Bronchial epithelial cell (primary cell): ENCODE measurements at regions not wholly inside any gene's neighbourhood (a gene's known extent, or its start where the extent isn't known, plus 50 kb on each side); places are given as distances from the start of the nearest gene placed in this dataset.
"Not testable (repeated sequence)": the region's sequence is repeated elsewhere in the genome, so short reads cannot be mapped to it uniquely, and the experiment has no call there.

Experiments used
- DNase-seq: peaks from one replicate; pipeline ENCODE4 v3.0.0-alpha.2; 2010; ENCODE audit warnings: low read depth
- FAIRE-seq: peaks from 2 replicates; lab custom pipeline; 2011; peaks lifted over from hg19 to GRCh38; lab: Jason Lieb, UNC
- H3K27me3 ChIP-seq: 2 replicates; pipeline ENCODE4 v1.5.1; 2011; ENCODE audit warnings: low read length; ENCODE audit not compliant: control insufficient read depth, insufficient read depth
- H3K36me3 ChIP-seq: 2 replicates; pipeline ENCODE4 v1.5.1; 2011; ENCODE audit warnings: low read length; ENCODE audit not compliant: control insufficient read depth, insufficient read depth
- H3K4me3 ChIP-seq: 2 replicates; pipeline ENCODE4 v1.5.1; 2011; ENCODE audit warnings: mild to moderate bottlenecking, low read depth, low read length, control low read depth
- TF ChIP-seq, protein P1 (sequence below): IDR thresholded peaks from 2 replicates; pipeline ENCODE4 v1.5.1; 2011; ENCODE audit warnings: mild to moderate bottlenecking, moderate library complexity, low read length, control low read depth, inconsistent platforms; ENCODE audit not compliant: insufficient read depth, severe bottlenecking

DNA sequence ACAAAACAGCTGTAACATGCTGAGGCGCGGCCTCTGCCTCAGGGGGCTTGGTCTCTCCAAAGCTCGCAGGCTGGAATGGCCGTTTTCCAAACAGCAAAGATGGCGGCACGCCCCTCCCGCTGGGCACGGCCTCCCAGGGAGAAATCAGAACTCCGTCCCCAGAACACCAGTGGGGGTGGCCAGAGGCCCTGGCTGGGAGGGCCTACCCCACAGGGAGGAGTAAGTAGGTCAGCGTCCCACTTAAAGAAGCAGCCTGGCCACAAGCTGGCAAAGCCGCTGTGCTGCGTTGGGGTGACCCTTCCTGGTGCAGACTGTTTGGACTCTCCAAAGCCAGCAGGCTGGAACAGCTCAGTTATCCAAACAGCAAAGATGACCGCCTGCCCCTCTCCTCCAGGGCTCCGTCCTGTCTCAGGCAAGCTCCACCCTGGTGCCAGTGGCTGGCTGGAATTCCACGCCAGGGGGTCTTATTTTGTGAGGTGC is 862.8 kb downstream of the TRIML1 start:
- TF ChIP-seq, protein P1, sequence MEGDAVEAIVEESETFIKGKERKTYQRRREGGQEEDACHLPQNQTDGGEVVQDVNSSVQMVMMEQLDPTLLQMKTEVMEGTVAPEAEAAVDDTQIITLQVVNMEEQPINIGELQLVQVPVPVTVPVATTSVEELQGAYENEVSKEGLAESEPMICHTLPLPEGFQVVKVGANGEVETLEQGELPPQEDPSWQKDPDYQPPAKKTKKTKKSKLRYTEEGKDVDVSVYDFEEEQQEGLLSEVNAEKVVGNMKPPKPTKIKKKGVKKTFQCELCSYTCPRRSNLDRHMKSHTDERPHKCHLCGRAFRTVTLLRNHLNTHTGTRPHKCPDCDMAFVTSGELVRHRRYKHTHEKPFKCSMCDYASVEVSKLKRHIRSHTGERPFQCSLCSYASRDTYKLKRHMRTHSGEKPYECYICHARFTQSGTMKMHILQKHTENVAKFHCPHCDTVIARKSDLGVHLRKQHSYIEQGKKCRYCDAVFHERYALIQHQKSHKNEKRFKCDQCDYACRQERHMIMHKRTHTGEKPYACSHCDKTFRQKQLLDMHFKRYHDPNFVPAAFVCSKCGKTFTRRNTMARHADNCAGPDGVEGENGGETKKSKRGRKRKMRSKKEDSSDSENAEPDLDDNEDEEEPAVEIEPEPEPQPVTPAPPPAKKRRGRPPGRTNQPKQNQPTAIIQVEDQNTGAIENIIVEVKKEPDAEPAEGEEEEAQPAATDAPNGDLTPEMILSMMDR = no peak
- FAIRE-seq = no peak
- DNase-seq = no peak
- H3K4me3 ChIP-seq = no peak overlapping the region
- peaks cover 2% of the 10 kb centered on the region for H3K27me3 ChIP-seq
- H3K36me3 ChIP-seq = no peaks in the 10 kb centered on the region

DNA sequence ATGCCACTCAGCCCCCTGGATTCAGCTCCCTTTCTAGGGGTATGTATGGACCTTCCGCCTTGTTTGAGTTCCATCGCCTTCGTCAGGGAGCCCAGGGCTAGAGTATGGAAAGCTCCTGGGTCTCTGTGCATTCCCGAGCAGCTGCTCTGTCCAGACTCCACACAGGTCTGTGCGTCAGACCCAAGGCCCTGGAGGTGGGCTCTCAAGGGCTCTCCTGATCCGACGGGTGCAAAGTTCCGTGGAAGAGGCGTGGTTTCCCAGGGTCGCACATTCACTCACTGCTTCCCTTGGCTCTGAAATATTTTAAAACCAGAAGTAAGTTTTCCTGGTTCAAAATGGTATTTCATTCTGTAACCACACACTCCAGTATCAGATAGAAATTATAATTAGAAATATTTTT is 863.2 kb downstream of the TRIML1 start:
- H3K4me3 ChIP-seq = no peak overlapping the region
- H3K36me3 ChIP-seq = no peaks in the 10 kb centered on the region
- FAIRE-seq (no peak), DNase-seq (no peak)
- peaks cover 2% of the 10 kb centered on the region for H3K27me3 ChIP-seq
- TF ChIP-seq, protein P1 = no peak

DNA sequence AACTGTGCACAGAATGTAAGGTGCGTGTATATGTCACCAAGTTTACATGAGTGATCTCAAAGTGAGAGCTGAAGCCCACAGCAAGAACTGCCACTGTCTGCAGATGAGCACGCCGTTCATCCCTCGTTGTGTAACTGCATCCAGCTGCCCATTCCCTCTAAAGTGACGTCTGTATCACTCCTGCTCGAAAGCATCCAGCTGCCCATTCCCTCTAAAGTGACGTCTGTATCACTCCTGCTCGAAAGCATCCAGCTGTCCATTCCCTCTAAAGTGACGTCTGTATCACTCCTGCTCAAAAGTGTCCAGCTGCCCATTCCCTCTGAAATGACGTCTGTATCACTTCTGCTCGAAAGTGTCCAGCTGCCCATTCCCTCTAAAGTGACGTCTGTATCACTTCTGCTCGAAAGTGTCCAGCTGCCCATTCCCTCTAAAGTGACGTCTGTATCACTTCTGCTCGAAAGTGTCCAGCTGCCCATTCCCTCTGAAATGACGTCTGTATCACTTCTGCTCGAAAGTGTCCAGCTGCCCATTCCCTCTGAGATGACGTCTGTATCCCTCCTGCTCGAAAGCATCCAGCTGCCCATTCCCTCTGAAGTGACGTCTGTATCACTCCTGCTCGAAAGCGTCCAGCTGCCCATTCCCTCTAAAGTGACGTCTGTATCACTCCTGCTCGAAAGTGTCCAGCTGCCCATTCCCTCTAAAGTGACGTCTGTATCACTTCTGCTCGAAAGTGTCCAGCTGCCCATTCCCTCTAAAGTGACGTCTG is 871.4 kb downstream of the TRIML1 start:
- H3K36me3 ChIP-seq, DNase-seq, FAIRE-seq, H3K4me3 ChIP-seq, H3K27me3 ChIP-seq: not testable (repeated sequence)

DNA sequence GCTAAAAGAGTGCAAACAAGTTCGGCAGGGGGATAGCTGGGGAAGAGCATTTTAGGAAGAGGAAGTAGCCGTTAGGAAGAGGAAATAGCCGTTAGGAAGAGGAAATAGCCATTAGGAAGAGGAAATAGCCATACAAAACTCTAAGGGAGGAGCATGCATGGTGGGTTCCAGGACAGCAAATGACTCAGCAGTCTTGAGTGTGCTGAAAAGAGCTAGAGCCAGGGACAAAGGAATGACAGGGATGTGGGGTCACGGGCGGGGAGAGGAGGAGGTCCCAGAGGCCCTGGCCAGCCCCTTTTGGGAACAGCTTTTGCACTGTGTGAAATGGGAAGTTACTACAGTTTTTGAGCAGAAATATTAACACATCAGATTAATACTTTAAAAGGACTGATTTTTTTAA is 882.6 kb downstream of the TRIML1 start:
- Histone ChIP-seq H3K27me3 (no peaks in the 10 kb centered on the region), H3K4me3 (no peak overlapping the region), H3K36me3 (no peaks in the 10 kb centered on the region)
- DNase-seq (no peak), FAIRE-seq (no peak)
- TF ChIP-seq, protein P1 = no peak

DNA sequence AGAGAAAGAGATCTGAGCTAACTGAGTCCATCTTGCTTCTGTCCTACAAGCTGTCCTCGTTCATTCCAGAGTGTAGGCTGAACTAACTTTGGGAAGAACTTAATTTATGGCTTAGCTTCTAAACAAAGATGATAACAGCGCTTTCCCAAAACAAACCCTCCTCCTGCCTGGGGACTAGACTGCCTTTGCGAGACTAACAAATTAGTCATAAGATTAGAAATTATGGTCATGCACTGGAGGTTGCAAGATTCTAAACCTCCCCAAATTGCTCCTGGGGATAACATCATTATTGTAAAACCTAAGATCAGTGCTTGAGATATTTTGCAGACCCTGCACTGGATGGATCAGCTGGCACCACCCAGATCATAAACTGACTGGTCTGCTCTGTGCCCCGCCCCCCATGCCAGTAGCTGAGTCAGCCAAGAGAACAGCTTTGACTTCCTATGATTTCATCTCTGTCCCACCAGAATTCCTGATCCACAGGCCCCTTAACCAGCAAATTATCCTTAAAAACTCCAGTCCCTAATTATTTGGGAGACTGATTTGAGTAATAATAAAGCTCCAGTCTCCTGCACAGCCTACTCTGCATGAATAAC is 883.3 kb downstream of the TRIML1 start:
- no peaks in the 10 kb centered on the region for H3K27me3 ChIP-seq
- no peaks in the 10 kb centered on the region for H3K36me3 ChIP-seq
- FAIRE-seq (no peak), DNase-seq (peak; percentile 9)
- TF ChIP-seq, protein P1 = no peak
- no peak overlapping the region for H3K4me3 ChIP-seq

DNA sequence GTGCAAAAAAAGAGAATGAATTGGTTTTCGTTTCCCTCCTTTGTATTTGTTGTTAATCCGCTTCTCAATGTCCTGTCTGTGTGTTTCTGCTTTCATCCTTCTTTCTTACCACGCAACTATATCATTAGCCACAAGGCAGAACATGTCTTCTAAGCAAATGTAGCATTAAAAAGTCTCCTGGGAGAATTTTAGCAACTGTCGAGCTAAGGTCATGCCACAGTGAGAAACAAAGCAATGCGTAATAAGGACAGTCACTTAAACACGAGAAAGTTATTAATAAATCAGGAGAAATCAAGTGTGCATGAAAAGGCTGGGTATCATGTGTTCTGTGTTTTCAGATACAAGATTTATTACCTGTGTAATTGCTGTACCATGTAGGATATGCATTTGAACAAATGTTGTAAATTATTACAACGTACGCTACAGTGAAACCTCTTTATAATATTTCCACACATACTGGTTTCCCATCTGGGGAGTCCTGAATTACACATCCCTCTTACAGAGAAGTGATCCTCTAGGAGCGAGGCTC is 890.8 kb downstream of the TRIML1 start:
- DNase-seq (no peak), FAIRE-seq (no peak)
- no peaks in the 10 kb centered on the region for H3K27me3 ChIP-seq
- no peaks in the 10 kb centered on the region for H3K36me3 ChIP-seq
- TF ChIP-seq, protein P1 = no peak
- H3K4me3 ChIP-seq = no peak overlapping the region
